Neural cell (in vitro differentiated cells): ENCODE measurements at regions not wholly inside any gene's neighbourhood (a gene's known extent, or its start where the extent isn't known, plus 50 kb on each side); places are given as distances from the start of the nearest gene placed in this dataset.

Experiments
- H2AFZ ChIP-seq: fragments of 200-600, 300-800 bp; sonication (generic), shearing (Covaris generic); 2 replicates; pipeline ENCODE4 v1.6.0; 2014; ENCODE audit warnings: low read depth, mild to moderate bottlenecking, antibody characterized with exemption, low read length, moderate library complexity
- H3F3A ChIP-seq: fragments of 200-600 bp; shearing (Covaris generic); 2 replicates; pipeline ENCODE4 v1.6.1; 2016; ENCODE audit warnings: mild to moderate bottlenecking, moderate library complexity, mixed read lengths, antibody characterized with exemption, low read length; ENCODE audit not compliant: insufficient read depth, poor library complexity, severe bottlenecking
- H3K27ac ChIP-seq: fragments of 200-600, 300-800 bp; sonication (generic), shearing (Covaris generic); 2 replicates; pipeline ENCODE4 v1.5.1; 2014; ENCODE audit warnings: mild to moderate bottlenecking, low read length, moderate library complexity
- H3K27me3 ChIP-seq: fragments of 300-800, 200-600 bp; sonication (generic), shearing (Covaris generic); 2 replicates; pipeline ENCODE4 v1.6.0; 2014; ENCODE audit warnings: mild to moderate bottlenecking, low read depth, low read length, moderate library complexity; ENCODE audit not compliant: insufficient read depth
- H3K36me3 ChIP-seq: fragments of 300-800, 200-600 bp; sonication (generic), shearing (Covaris generic); 2 replicates; pipeline ENCODE4 v1.5.1; 2014; ENCODE audit warnings: mild to moderate bottlenecking, antibody characterized with exemption, low read length, moderate library complexity; ENCODE audit not compliant: insufficient read depth
- H3K4me2 ChIP-seq: fragments of 300-800, 200-600 bp; sonication (generic), shearing (Covaris generic); 2 replicates; pipeline ENCODE4 v1.6.0; 2014; ENCODE audit warnings: mild to moderate bottlenecking, low read length
- H3K4me3 ChIP-seq: fragments of 300-800, 200-600 bp; sonication (generic), shearing (Covaris generic); 2 replicates; pipeline ENCODE4 v1.5.1; 2014; ENCODE audit warnings: mild to moderate bottlenecking, low read length, moderate library complexity
- H3K79me2 ChIP-seq: fragments of 200-600 bp; shearing (Covaris generic); replicated peaks from 2 replicates; pipeline ENCODE4 v1.6.0; 2014; ENCODE audit warnings: mild to moderate bottlenecking, low read length, moderate library complexity; ENCODE audit not compliant: insufficient read depth
- H3K9ac ChIP-seq: fragments of 300-800, 200-600 bp; sonication (generic), shearing (Covaris generic); 2 replicates; pipeline ENCODE4 v1.6.1; 2016; ENCODE audit warnings: mild to moderate bottlenecking, low read length, mixed read lengths
- H3K9me2 ChIP-seq: fragments of 200-600 bp; shearing (Covaris generic); 2 replicates; pipeline ENCODE4 v1.6.1; 2016; ENCODE audit warnings: mild to moderate bottlenecking, low read length, mixed read lengths; ENCODE audit not compliant: insufficient read depth
- H3K9me3 ChIP-seq: fragments of 200-600, 300-800 bp; sonication (generic), shearing (Covaris generic); 2 replicates; pipeline ENCODE4 v1.6.1; 2016; ENCODE audit warnings: mild to moderate bottlenecking, mixed run types, low read length, moderate library complexity, mixed read lengths
- H4K20me1 ChIP-seq: fragments of 200-600 bp; shearing (Covaris generic); 2 replicates; pipeline ENCODE4 v1.6.1; 2016; ENCODE audit warnings: mild to moderate bottlenecking, mixed run types; ENCODE audit not compliant: insufficient read depth
- EP300 ChIP-seq: fragments of 450-650 bp; conservative IDR thresholded peaks from 2 replicates; pipeline ENCODE4 v1.6.1; 2014; ENCODE audit warnings: antibody characterized with exemption, mild to moderate bottlenecking, moderate library complexity; ENCODE audit not compliant: poor library complexity, severe bottlenecking
- EZH2 ChIP-seq: fragments of 200-600, 300-800 bp; shearing (Covaris generic), sonication (generic); IDR thresholded peaks from 2 replicates; pipeline ENCODE4 v1.6.1; 2014; ENCODE audit warnings: antibody characterized with exemption, low read length, borderline replicate concordance, mild to moderate bottlenecking; ENCODE audit not compliant: insufficient read depth, poor library complexity, severe bottlenecking
- MXI1 ChIP-seq: fragments of 450-650 bp; conservative IDR thresholded peaks from 2 replicates; pipeline ENCODE4 v1.6.1; 2014; ENCODE audit warnings: antibody characterized with exemption, mild to moderate bottlenecking; ENCODE audit not compliant: poor library complexity, severe bottlenecking
- POLR2AphosphoS5 ChIP-seq: IDR thresholded peaks from 2 replicates; pipeline ENCODE4 v1.6.1; 2012
- RAD21 ChIP-seq: fragments of 450-650 bp; conservative IDR thresholded peaks from 2 replicates; pipeline ENCODE4 v1.6.1; 2014; ENCODE audit warnings: antibody characterized with exemption, mild to moderate bottlenecking, moderate library complexity
- SMC3 ChIP-seq: fragments of 450-650 bp; conservative IDR thresholded peaks from 2 replicates; pipeline ENCODE4 v1.6.1; 2014; ENCODE audit warnings: antibody characterized with exemption, mild to moderate bottlenecking, moderate library complexity; ENCODE audit not compliant: poor library complexity
- TAF1 ChIP-seq: IDR thresholded peaks from 2 replicates; pipeline ENCODE4 v1.6.1; 2012; ENCODE audit warnings: low read depth
- TF ChIP-seq, protein P1 (sequence below): fragments of 450-650 bp; IDR thresholded peaks from 2 replicates; pipeline ENCODE4 v1.5.1; 2014; ENCODE audit warnings: antibody characterized with exemption, mild to moderate bottlenecking, moderate library complexity; ENCODE audit not compliant: poor library complexity, severe bottlenecking
- TF ChIP-seq, protein P2 (sequence below): IDR thresholded peaks from 2 replicates; pipeline ENCODE4 v1.6.1; 2012; ENCODE audit warnings: borderline replicate concordance

DNA sequence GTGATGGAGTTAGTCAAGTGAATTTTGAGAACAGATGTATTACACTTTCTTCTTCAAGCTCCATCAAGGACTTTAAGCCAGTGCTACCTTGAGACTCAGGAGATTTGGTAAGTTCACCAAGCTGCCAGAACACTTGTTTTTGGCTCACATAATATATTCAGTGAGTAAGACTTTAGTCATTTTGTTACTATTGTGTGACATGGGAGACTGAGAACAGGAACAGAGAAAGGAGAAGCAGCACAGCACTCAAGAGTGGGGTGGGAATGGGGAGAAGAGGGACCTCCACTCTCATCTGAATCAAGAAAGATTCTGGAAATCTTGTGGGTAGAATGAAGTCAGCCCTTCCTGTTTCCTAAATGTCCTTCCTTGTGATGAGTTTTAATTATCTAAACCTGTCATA is 87.3 kb upstream of the TET2 start:
- H4K20me1 ChIP-seq: no peaks in the 10 kb centered on the region
- no peak overlapping the region for H2AFZ ChIP-seq
- no peaks in the 10 kb centered on the region for H3K36me3 ChIP-seq
- no peaks in the 10 kb centered on the region for H3K79me2 ChIP-seq
- H3K9me2 ChIP-seq: no peaks in the 10 kb centered on the region
- no peaks in the 10 kb centered on the region for H3K27me3 ChIP-seq
- no peak overlapping the region for H3K27ac ChIP-seq
- H3K9ac ChIP-seq: no peak overlapping the region
- H3K4me2 ChIP-seq: no peak overlapping the region
- no peaks in the 10 kb centered on the region for H3K9me3 ChIP-seq
- H3K4me3 ChIP-seq: no peak overlapping the region
- no peak for TF ChIP-seq SMC3
- no peak for TF ChIP-seq EZH2
- no peak for TF ChIP-seq TAF1
- TF ChIP-seq, protein P1, sequence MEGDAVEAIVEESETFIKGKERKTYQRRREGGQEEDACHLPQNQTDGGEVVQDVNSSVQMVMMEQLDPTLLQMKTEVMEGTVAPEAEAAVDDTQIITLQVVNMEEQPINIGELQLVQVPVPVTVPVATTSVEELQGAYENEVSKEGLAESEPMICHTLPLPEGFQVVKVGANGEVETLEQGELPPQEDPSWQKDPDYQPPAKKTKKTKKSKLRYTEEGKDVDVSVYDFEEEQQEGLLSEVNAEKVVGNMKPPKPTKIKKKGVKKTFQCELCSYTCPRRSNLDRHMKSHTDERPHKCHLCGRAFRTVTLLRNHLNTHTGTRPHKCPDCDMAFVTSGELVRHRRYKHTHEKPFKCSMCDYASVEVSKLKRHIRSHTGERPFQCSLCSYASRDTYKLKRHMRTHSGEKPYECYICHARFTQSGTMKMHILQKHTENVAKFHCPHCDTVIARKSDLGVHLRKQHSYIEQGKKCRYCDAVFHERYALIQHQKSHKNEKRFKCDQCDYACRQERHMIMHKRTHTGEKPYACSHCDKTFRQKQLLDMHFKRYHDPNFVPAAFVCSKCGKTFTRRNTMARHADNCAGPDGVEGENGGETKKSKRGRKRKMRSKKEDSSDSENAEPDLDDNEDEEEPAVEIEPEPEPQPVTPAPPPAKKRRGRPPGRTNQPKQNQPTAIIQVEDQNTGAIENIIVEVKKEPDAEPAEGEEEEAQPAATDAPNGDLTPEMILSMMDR: no peak
- TF ChIP-seq POLR2AphosphoS5: no peak
- TF ChIP-seq MXI1: no peak
- H3F3A ChIP-seq: no peaks in the 10 kb centered on the region

DNA sequence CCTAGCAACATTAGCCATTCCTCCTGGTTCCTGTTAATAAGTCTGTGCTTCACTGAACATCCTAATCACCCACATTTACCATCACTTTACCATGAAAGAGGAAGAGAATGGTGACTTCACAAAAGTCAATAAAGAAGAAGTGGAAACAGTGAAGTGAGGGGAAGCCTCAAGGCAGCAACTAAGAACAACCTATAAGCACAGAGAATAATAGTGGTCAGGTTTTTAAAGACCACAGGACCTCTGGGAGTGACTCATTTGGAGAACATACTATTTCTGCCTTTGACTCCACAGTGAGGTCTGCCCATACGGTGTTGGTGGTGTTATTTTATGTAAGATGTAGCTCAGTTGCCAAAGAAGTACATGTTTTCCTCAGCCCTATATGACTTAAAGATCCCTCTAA is 86.0 kb upstream of the TET2 start:
- H2AFZ ChIP-seq: peak overlapping the region; percentile 34
- H3K36me3 ChIP-seq: no peaks in the 10 kb centered on the region
- no peak overlapping the region for H3K4me3 ChIP-seq
- H3K27ac ChIP-seq: no peak overlapping the region
- no peaks in the 10 kb centered on the region for H3K79me2 ChIP-seq
- TF ChIP-seq RAD21 (no peak), POLR2AphosphoS5 (no peak), MXI1 (no peak), TAF1 (no peak), EZH2 (no peak), EP300 (no peak), SMC3 (no peak)
- TF ChIP-seq, protein P1: no peak
- TF ChIP-seq, protein P2, sequence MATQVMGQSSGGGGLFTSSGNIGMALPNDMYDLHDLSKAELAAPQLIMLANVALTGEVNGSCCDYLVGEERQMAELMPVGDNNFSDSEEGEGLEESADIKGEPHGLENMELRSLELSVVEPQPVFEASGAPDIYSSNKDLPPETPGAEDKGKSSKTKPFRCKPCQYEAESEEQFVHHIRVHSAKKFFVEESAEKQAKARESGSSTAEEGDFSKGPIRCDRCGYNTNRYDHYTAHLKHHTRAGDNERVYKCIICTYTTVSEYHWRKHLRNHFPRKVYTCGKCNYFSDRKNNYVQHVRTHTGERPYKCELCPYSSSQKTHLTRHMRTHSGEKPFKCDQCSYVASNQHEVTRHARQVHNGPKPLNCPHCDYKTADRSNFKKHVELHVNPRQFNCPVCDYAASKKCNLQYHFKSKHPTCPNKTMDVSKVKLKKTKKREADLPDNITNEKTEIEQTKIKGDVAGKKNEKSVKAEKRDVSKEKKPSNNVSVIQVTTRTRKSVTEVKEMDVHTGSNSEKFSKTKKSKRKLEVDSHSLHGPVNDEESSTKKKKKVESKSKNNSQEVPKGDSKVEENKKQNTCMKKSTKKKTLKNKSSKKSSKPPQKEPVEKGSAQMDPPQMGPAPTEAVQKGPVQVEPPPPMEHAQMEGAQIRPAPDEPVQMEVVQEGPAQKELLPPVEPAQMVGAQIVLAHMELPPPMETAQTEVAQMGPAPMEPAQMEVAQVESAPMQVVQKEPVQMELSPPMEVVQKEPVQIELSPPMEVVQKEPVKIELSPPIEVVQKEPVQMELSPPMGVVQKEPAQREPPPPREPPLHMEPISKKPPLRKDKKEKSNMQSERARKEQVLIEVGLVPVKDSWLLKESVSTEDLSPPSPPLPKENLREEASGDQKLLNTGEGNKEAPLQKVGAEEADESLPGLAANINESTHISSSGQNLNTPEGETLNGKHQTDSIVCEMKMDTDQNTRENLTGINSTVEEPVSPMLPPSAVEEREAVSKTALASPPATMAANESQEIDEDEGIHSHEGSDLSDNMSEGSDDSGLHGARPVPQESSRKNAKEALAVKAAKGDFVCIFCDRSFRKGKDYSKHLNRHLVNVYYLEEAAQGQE: no peak
- no peaks in the 10 kb centered on the region for H4K20me1 ChIP-seq
- no peaks in the 10 kb centered on the region for H3F3A ChIP-seq
- no peak overlapping the region for H3K4me2 ChIP-seq
- H3K9ac ChIP-seq: no peak overlapping the region
- no peaks in the 10 kb centered on the region for H3K27me3 ChIP-seq
- H3K9me3 ChIP-seq: no peaks in the 10 kb centered on the region
- H3K9me2 ChIP-seq: no peaks in the 10 kb centered on the region
